ENCODE measurements at regions not wholly inside any gene's neighbourhood (a gene's known extent, or its start where the extent isn't known, plus 50 kb on each side); places are given as distances from the start of the nearest gene placed in this dataset.

DNA sequence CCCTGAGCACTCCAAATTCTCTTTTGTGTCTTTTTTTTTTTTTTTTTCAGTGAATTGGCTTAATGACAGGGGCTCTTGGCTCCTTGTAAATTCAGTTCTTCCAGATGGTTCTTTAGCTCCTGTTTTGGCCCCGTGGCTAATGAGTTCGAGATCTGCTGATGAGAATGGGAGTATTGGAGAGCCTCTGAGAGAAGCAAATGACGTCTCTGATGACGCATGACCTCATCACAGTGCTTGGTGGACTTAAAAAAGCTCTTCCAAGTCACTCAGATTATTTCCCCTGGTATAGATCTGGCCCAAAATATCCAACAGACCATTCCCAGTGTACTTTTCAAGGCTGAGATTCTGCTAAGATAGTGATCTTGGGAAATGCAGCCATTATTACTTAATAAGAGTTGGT, 159.5 kb downstream of the MIS18A start:
- no peak for TF ChIP-seq CTCF (IDR thresholded peaks at IDR 0.05; ENCODE audit: poor library complexity, severe bottlenecking)
- DNase-seq (ENCODE audit: low spot score) = no peak
- no peaks in the 10 kb centered on the region for H3K36me3 ChIP-seq (ENCODE audit: low read depth)
- H3K9me3 ChIP-seq (ENCODE audit: severe bottlenecking) = no peaks in the 10 kb centered on the region
- peaks cover 4% of the 10 kb centered on the region for H3K27me3 ChIP-seq (ENCODE audit: insufficient read depth, poor library complexity, severe bottlenecking)
- H3K4me3 ChIP-seq (ENCODE audit: severe bottlenecking) = no peak overlapping the region
- H3K4me1 ChIP-seq (ENCODE audit: insufficient read depth, poor library complexity, severe bottlenecking) = no peaks in the 10 kb centered on the region
- H3K27ac ChIP-seq (ENCODE audit: poor library complexity, severe bottlenecking) = no peak overlapping the region
- no peak for ATAC-seq (ENCODE audit: low read depth)

GRCh38 chr21:32114419-32115035, 164.3 kb downstream of the MIS18A start:
- DNase-seq (ENCODE audit: low spot score) (no peak), ATAC-seq (ENCODE audit: low read depth) (no peak)
- peaks cover 14% of the 10 kb centered on the region for H3K27me3 ChIP-seq (ENCODE audit: insufficient read depth, poor library complexity, severe bottlenecking)
- no peak overlapping the region for H3K4me3 ChIP-seq (ENCODE audit: severe bottlenecking)
- no peak for TF ChIP-seq CTCF (IDR thresholded peaks at IDR 0.05; ENCODE audit: poor library complexity, severe bottlenecking)
- H3K36me3 ChIP-seq (ENCODE audit: low read depth) = no peaks in the 10 kb centered on the region
- H3K27ac ChIP-seq (ENCODE audit: poor library complexity, severe bottlenecking) = no peak overlapping the region
- H3K4me1 ChIP-seq (ENCODE audit: insufficient read depth, poor library complexity, severe bottlenecking) = no peaks in the 10 kb centered on the region
- no peaks in the 10 kb centered on the region for H3K9me3 ChIP-seq (ENCODE audit: severe bottlenecking)

- Histone ChIP-seq H3K4me1 (ENCODE audit: insufficient read depth, poor library complexity, severe bottlenecking) (no peaks in the 10 kb centered on the region), H3K27me3 (ENCODE audit: insufficient read depth, poor library complexity, severe bottlenecking) (peaks cover 14% of the 10 kb centered on the region), H3K36me3 (ENCODE audit: low read depth) (no peaks in the 10 kb centered on the region), H3K27ac (ENCODE audit: poor library complexity, severe bottlenecking) (no peak overlapping the region), H3K9me3 (ENCODE audit: severe bottlenecking) (no peaks in the 10 kb centered on the region), H3K4me3 (ENCODE audit: severe bottlenecking) (no peak overlapping the region)
- ATAC-seq (ENCODE audit: low read depth) = no peak
- no peak for DNase-seq (ENCODE audit: low spot score)
- TF ChIP-seq CTCF (IDR thresholded peaks at IDR 0.05; ENCODE audit: poor library complexity, severe bottlenecking) = no peak
Observed at GRCh38 chr21:32113486-32113885, 165.4 kb downstream of the MIS18A start.

DNA sequence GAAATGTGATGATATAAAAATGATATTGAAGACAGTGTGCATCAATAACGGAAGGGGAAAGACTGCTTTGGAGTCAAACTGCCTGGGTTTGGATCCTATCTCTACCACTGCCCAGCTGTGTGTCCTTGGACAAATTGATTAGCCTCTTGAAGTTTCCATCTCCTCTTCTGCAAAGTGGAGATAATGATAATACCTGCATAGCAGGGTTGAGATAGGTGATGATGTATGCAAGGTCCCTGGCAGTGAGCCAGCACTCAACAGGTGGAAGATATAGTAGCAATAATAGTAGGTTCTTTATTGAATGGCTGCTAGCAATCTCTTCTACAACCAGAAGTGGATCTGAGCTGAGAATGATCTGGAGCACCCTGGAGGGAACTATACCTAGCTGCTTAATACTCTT, 166.7 kb downstream of the MIS18A start:
- no peak for ATAC-seq (ENCODE audit: low read depth)
- H3K4me3 ChIP-seq (ENCODE audit: severe bottlenecking) = no peak overlapping the region
- no peak for TF ChIP-seq CTCF (IDR thresholded peaks at IDR 0.05; ENCODE audit: poor library complexity, severe bottlenecking)
- no peaks in the 10 kb centered on the region for H3K36me3 ChIP-seq (ENCODE audit: low read depth)
- H3K27me3 ChIP-seq (ENCODE audit: insufficient read depth, poor library complexity, severe bottlenecking) = peaks cover 14% of the 10 kb centered on the region
- H3K4me1 ChIP-seq (ENCODE audit: insufficient read depth, poor library complexity, severe bottlenecking) = no peaks in the 10 kb centered on the region
- H3K9me3 ChIP-seq (ENCODE audit: severe bottlenecking) = no peaks in the 10 kb centered on the region
- H3K27ac ChIP-seq (ENCODE audit: poor library complexity, severe bottlenecking) = no peak overlapping the region
- no peak for DNase-seq (ENCODE audit: low spot score)

DNA sequence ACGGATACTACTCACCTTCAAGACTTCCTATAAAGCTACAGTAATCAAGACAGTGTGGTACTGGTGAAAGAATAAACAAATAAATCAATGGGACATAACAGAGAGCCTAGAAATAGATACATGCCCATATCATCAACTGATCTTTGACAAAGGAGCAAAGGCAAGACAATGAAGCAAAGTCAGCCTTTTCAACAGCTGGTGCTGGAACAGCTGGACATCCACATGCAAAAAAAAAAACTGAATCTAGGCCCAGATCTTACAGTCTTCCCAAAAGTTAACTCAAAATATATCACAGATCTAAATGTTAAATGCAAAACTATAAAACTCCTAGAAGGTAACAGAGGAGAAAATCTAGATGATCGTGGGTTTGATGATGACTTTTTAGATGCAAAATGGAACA, 170.3 kb downstream of the MIS18A start:
- Histone ChIP-seq H3K4me1 (ENCODE audit: insufficient read depth, poor library complexity, severe bottlenecking) (no peaks in the 10 kb centered on the region), H3K27me3 (ENCODE audit: insufficient read depth, poor library complexity, severe bottlenecking) (peaks cover 4% of the 10 kb centered on the region), H3K4me3 (ENCODE audit: severe bottlenecking) (no peak overlapping the region), H3K27ac (ENCODE audit: poor library complexity, severe bottlenecking) (no peak overlapping the region), H3K9me3 (ENCODE audit: severe bottlenecking) (no peaks in the 10 kb centered on the region), H3K36me3 (ENCODE audit: low read depth) (no peaks in the 10 kb centered on the region)
- TF ChIP-seq CTCF (IDR thresholded peaks at IDR 0.05; ENCODE audit: poor library complexity, severe bottlenecking) = no peak
- ATAC-seq (ENCODE audit: low read depth) (no peak), DNase-seq (ENCODE audit: low spot score) (no peak)
